Lung (tissue), 11 donors: ENCODE measurements at regions not wholly inside any gene's neighbourhood (a gene's known extent, or its start where the extent isn't known, plus 50 kb on each side); places are given as distances from the start of the nearest gene placed in this dataset.
A peak's percentile ranks its signal among the peaks of the same experiment; 100 is the strongest.

Experiments used
- ATAC-seq: fragments of 200-7000 bp; cut with Tn5 transposase; one replicate; pipeline ENCODE4 v1.9.1; 2020; ENCODE audit warnings: moderate number of reproducible peaks; ENCODE audit not compliant: insufficient read depth, low FRiP score
- DNase-seq, 3 donors: peaks; one replicate each; pipeline ENCODE4 v3.0.0-alpha.2; 2013 to 2017
- H3K27ac ChIP-seq, 2 donors: one replicate each; pipeline ENCODE4 v1.5.1; 2013; ENCODE audit warnings: mild to moderate bottlenecking in 2 of 2, moderate library complexity in 2 of 2, control low read depth in 1 of 2, inconsistent platforms in 1 of 2, low read depth in 1 of 2, low read length in 1 of 2
- H3K27me3 ChIP-seq, 3 donors: one replicate each; pipeline ENCODE4 v1.5.1; 2013; ENCODE audit warnings: low read length in 2 of 3; ENCODE audit not compliant: control insufficient read depth in 3 of 3, insufficient read depth in 3 of 3
- H3K36me3 ChIP-seq, 4 donors: one replicate each; pipeline ENCODE4 v1.5.1; 2013; ENCODE audit warnings: low read length in 4 of 4, mild to moderate bottlenecking in 1 of 4, moderate library complexity in 1 of 4; ENCODE audit not compliant: control insufficient read depth in 4 of 4, insufficient read depth in 4 of 4
- H3K4me1 ChIP-seq, 5 donors: one replicate each; pipeline ENCODE4 v1.5.1; 2013; ENCODE audit warnings: low read length in 5 of 5, mild to moderate bottlenecking in 2 of 5, moderate library complexity in 1 of 5; ENCODE audit not compliant: control insufficient read depth in 5 of 5, insufficient read depth in 5 of 5
- H3K4me3 ChIP-seq: one replicate; pipeline ENCODE4 v1.5.1; 2013; ENCODE audit warnings: mild to moderate bottlenecking, control low read depth, moderate library complexity
- H3K9ac ChIP-seq, 2 donors: one replicate each; pipeline ENCODE4 v1.5.1; 2013; ENCODE audit warnings: low read length in 2 of 2, control low read depth in 1 of 2; ENCODE audit not compliant: insufficient read depth in 1 of 2
- H3K9me3 ChIP-seq, 4 donors: one replicate each; pipeline ENCODE4 v1.5.1; 2013; ENCODE audit warnings: low read length in 3 of 4, mild to moderate bottlenecking in 1 of 4, moderate library complexity in 1 of 4; ENCODE audit not compliant: control insufficient read depth in 4 of 4, insufficient read depth in 3 of 4
- CTCF ChIP-seq: IDR thresholded peaks from 2 replicates; pipeline ENCODE4 v1.5.1; 2012; ENCODE audit warnings: mild to moderate bottlenecking; ENCODE audit errors: control extremely low read depth, extremely low read depth
- WGBS, 2 donors: extraction: QIAGEN DNeasy Blood & Tissue Kit; methylation state at CpG; one replicate each; pipeline ENCODE4 v1.1.7; 2013; 5-methylcytosine and 5-hydroxymethylcytosine counted together
- donor health status: control.
- donor health status: control.
- donor health status: Bipolar disorder and iron deficiency.
- donor health status: healthy.
- donor health status: DM: yes; HTN: yes; CAD: no.

GRCh38 chr5:85453026-85453349 lies 1068.3 kb upstream of the EDIL3 start:
- DNase-seq (peak in 1 of 3 donors; percentile 4), ATAC-seq (peak; percentile 34)
- Histone ChIP-seq H3K27me3 (no peaks in the 10 kb centered on the region), H3K4me3 (no peak overlapping the region), H3K9ac (no peak overlapping the region), H3K36me3 (no peaks in the 10 kb centered on the region), H3K27ac (no peak overlapping the region), H3K4me1 (no peaks in the 10 kb centered on the region), H3K9me3 (peaks cover 0 to 2% (median 0%) of the 10 kb centered on the region in 4 donors)
- TF ChIP-seq CTCF: no peak

GRCh38 chr5:85458319-85458718 lies 1073.6 kb upstream of the EDIL3 start:
- WGBS, 2 donors: 68 to 83% methylated on average over 2 of the region's 2 CpGs
- peaks cover 0 to 8% (median 0%) of the 10 kb centered on the region in 4 donors for H3K9me3 ChIP-seq
- DNase-seq (no peak), ATAC-seq (no peak)
- H3K9ac ChIP-seq: no peak overlapping the region
- H3K27ac ChIP-seq: no peak overlapping the region
- H3K4me3 ChIP-seq: no peak overlapping the region
- no peaks in the 10 kb centered on the region for H3K36me3 ChIP-seq
- H3K4me1 ChIP-seq: no peaks in the 10 kb centered on the region
- no peaks in the 10 kb centered on the region for H3K27me3 ChIP-seq
- TF ChIP-seq CTCF: no peak

- no peak overlapping the region for H3K27ac ChIP-seq
- 92 to 96% methylated on average over 1 of the region's 1 CpG for WGBS, 2 donors
- H3K27me3 ChIP-seq: no peaks in the 10 kb centered on the region
- no peaks in the 10 kb centered on the region for H3K36me3 ChIP-seq
- peaks cover 0 to 8% (median 0%) of the 10 kb centered on the region in 4 donors for H3K9me3 ChIP-seq
- no peak overlapping the region for H3K9ac ChIP-seq
- ATAC-seq: no peak
- TF ChIP-seq CTCF: no peak
- H3K4me1 ChIP-seq: no peaks in the 10 kb centered on the region
- no peak for DNase-seq
- no peak overlapping the region for H3K4me3 ChIP-seq
Observed at GRCh38 chr5:85462957-85463356, 1078.3 kb upstream of the EDIL3 start.

DNA sequence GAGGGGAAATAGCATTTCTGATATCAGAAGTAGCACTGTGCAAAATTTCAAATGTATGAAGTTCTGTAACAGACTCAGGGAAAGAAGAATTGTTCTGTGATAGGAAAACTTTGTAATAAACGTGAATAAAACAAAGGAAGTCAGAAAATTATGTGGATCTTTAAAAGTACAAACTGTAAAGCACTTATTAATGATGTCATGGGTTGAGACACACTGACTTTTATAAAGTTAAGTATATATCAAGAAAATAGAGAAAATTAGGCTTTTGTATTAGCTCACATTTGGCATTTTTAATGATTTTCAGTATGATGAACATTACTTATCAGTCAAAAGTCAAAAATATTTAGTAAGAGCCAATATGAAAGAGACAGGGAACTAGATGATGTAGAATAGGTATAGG lies 1081.7 kb upstream of the EDIL3 start:
- WGBS, 2 donors: 55 to 69% methylated on average over 1 of the region's 1 CpG
- Histone ChIP-seq H3K27ac (no peak overlapping the region), H3K9me3 (peaks cover 0 to under 1% (median 0%) of the 10 kb centered on the region in 4 donors), H3K4me1 (no peaks in the 10 kb centered on the region), H3K36me3 (no peaks in the 10 kb centered on the region), H3K9ac (no peak overlapping the region), H3K4me3 (no peak overlapping the region), H3K27me3 (no peaks in the 10 kb centered on the region)
- no peak for TF ChIP-seq CTCF
- ATAC-seq (no peak), DNase-seq (no peak)
